ENCODE measurements at regions not wholly inside any gene's neighbourhood (a gene's known extent, or its start where the extent isn't known, plus 50 kb on each side); places are given as distances from the start of the nearest gene placed in this dataset.
A peak's percentile ranks its signal among the peaks of the same experiment; 100 is the strongest.

DNA sequence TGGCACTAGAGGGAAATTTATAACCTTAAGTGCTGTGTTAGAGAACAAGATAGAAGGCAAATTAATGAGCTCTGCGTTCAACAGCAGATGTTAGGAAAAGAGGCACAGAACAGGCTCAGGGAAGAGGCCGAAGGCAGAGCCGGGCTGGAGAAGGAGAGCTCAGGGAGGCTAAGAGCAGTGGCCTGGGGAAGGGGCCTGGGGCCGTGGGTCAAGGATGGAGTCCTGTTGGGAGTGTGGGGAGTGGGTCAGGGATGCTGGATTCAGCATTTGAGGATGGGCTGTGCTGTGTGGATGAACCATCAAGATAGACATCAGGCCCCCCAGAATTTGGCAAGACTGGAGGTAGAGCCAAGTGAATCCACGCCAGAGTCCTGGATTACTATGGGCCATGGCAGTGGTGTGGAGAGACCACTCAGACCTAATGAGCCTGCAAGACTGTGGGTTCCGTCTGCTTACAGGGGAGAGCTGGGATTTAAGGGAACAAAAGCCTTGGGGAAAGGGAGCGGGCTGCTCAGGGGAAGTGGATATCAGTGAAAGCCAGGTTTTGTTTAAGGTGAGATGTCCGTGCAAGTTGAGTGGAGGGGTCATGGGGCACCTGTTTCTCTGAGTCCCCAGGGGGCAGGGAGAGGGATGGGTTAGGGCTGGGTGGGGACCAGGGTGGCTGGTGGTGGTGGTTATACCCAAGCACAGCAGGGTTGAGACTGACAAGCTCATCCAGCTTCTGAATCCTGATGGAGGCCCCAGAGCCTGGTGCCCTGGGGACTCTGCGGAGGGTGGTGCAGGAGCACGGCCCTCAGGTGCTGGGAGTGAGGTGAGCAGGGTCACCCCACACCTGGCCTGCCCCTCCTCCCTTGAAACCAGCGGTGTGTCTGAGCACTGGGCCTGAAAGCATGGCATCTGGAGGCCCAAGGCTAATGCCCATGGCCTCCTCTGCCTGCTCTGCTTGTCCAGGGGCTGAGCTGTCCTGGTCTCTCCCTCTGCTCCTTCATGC is 101.7 kb downstream of the BMS1 start:
- Histone ChIP-seq H3K27ac (no peak overlapping the region), H3K9me3 (no peaks in the 10 kb centered on the region), H3K4me1 (no peaks in the 10 kb centered on the region), H3K27me3 (no peaks in the 10 kb centered on the region), H3K36me3 (ENCODE audit: low read depth, missing control alignments) (no peaks in the 10 kb centered on the region), H3K4me3 (no peak overlapping the region)
- no peak for TF ChIP-seq POLR2A (IDR thresholded peaks at IDR 0.05)
- TF ChIP-seq, protein P1, sequence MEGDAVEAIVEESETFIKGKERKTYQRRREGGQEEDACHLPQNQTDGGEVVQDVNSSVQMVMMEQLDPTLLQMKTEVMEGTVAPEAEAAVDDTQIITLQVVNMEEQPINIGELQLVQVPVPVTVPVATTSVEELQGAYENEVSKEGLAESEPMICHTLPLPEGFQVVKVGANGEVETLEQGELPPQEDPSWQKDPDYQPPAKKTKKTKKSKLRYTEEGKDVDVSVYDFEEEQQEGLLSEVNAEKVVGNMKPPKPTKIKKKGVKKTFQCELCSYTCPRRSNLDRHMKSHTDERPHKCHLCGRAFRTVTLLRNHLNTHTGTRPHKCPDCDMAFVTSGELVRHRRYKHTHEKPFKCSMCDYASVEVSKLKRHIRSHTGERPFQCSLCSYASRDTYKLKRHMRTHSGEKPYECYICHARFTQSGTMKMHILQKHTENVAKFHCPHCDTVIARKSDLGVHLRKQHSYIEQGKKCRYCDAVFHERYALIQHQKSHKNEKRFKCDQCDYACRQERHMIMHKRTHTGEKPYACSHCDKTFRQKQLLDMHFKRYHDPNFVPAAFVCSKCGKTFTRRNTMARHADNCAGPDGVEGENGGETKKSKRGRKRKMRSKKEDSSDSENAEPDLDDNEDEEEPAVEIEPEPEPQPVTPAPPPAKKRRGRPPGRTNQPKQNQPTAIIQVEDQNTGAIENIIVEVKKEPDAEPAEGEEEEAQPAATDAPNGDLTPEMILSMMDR (IDR thresholded peaks at IDR 0.05) = no peak
- intact Hi-C loops (cut with DNase I; ENCODE audit: low total_unique reads) = no loop called here
- DNase-seq = no peak
- 86 to 87% methylated on average over 8 to 11 of the region's 11 CpGs for WGBS, 2 donors

DNA sequence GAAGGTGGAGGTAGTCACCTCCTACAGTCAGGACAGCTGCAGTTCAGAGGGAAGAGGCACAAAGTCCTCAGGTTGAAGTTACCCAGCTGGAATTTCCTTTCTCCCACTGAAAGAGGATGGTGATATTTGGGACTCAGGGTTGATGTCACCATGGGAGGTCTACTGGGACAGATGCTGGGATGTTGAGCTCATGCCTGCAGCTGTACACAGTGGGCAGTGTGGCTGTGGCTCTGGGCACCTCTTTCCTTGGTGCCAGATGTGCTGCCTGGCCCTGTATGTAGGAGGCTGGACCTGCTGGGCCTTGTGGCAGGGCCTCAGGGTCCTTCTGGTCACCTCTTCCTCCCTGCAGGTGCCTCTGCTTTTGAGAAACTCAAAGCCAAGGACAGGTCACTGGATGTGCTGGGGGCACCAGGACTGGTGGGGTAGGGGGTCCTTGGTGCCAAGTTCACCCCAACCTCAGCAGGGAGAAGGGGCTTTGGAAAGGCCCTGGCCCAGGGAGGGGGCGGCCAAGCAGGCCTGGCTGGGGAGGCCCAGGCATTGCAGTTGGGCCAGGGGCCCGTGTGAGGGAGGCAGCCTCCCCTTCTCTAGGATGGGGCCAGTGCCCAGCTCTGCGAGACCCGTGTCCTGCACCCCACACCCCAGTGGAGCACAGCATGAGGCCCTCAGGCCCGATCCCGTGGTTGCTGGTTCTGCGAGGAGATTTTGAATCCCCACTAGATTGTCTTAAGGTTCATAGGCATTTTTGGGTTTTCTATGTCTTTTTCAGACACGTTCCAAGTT is 103.1 kb downstream of the BMS1 start:
- Histone ChIP-seq H3K9me3 (no peaks in the 10 kb centered on the region), H3K27ac (no peak overlapping the region), H3K36me3 (ENCODE audit: low read depth, missing control alignments) (no peaks in the 10 kb centered on the region), H3K4me1 (no peaks in the 10 kb centered on the region), H3K27me3 (no peaks in the 10 kb centered on the region), H3K4me3 (no peak overlapping the region)
- 86 to 89% methylated on average over 3 to 8 of the region's 8 CpGs for WGBS, 2 donors
- intact Hi-C loops (cut with DNase I; ENCODE audit: low total_unique reads) = no loop called here
- DNase-seq = no peak
- TF ChIP-seq, protein P1 (IDR thresholded peaks at IDR 0.05) = no peak
- TF ChIP-seq POLR2A (IDR thresholded peaks at IDR 0.05) = no peak

DNA sequence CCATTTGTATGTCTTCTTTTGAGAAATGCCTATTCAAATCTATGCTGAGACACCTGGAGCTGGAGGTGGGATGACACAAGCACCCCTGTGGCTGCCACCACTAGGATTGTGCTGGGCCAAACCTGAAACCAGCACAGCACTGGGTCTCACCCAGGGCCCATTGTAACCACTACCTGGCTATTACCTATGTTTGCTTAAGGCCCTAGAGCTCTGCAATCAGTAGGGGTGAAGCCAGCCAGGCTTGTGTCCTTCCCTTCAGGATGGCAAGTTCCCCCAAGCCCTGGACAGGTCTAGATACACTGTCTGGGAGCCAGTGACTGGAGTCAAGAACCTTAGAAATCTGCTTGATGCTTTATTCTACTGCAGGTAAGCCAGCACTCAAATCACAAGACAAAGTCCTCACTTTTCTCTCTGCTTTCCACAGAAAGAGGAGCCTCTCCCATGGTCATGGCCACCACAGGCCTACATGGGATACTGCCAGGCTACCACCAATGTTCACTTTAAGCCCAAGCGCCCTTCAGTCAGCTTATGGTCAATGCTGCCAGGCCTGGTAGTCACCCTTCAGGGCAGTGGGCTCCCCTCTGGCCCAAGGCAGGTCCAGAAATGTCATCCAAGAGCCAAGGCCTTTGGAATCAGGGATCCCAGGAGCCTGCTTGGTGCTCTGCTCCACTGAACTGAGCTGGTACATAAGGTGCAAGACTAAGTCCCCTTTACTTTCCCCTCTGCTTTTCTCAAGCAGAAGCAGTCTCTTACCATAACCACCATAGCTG is 105.3 kb downstream of the BMS1 start:
- TF ChIP-seq, protein P1 (IDR thresholded peaks at IDR 0.05) = no peak
- TF ChIP-seq POLR2A (IDR thresholded peaks at IDR 0.05) = no peak
- Histone ChIP-seq H3K4me1 (no peaks in the 10 kb centered on the region), H3K36me3 (ENCODE audit: low read depth, missing control alignments) (no peaks in the 10 kb centered on the region), H3K4me3 (no peak overlapping the region), H3K27me3 (no peaks in the 10 kb centered on the region), H3K9me3 (no peaks in the 10 kb centered on the region), H3K27ac (no peak overlapping the region)
- no peak for DNase-seq
- 89% methylated on average over 1 of the region's 1 CpG; no CpG with 5 or more reads in 1 of the 2 donors for WGBS, 2 donors
- intact Hi-C loops (cut with DNase I; ENCODE audit: low total_unique reads) = no loop called here

DNA sequence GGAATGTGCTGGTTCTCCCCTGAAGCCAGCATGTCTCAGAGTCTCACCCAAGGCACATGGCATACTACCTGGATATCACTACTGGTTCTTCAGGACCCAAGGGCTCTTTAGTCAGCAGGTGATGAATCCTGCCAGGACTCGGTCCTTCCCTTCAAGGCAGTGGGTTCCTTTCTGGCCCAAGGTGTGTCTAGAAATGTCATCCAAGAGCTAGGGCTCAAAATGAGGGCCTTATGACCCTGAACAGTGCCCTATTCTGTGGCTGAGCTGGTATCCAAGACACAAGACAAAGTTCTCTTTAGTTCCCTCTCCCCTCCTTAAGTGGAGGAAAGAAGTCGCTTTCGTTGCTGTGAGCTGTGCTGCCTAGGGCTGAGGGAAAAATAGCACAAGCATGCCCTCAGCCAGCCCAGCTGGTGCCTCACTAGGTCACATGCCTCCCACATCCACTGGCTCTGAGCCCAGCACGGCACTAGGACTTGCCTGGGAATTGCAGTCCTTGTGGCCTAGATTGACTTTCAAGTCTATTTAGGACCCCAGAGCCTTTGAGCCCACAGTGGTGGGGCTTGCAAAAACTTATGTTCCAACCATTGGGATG is 106.0 kb downstream of the BMS1 start:
- Histone ChIP-seq H3K27me3 (no peaks in the 10 kb centered on the region), H3K9me3 (no peaks in the 10 kb centered on the region), H3K4me3 (no peak overlapping the region), H3K4me1 (no peaks in the 10 kb centered on the region), H3K36me3 (ENCODE audit: low read depth, missing control alignments) (no peaks in the 10 kb centered on the region), H3K27ac (no peak overlapping the region)
- WGBS, 2 donors = 60 to 67% methylated on average over 3 to 4 of the region's 4 CpGs
- DNase-seq = peak; percentile 61
- TF ChIP-seq, protein P1 (IDR thresholded peaks at IDR 0.05) = no peak
- TF ChIP-seq POLR2A (IDR thresholded peaks at IDR 0.05) = no peak
- intact Hi-C loops (cut with DNase I; ENCODE audit: low total_unique reads) = no loop called here

Data from testis (tissue), 2 donors.